NCI-H1105 treated with DMSO at 0.1 percent for 48 hours (cell line): ENCODE measurements at regions not wholly inside any gene's neighbourhood (a gene's known extent, or its start where the extent isn't known, plus 50 kb on each side); places are given as distances from the start of the nearest gene placed in this dataset.
A peak's percentile ranks its signal among the peaks of the same experiment; 100 is the strongest.

ENCODE experiments used
- DNase-seq: peaks from one replicate; lab custom pipeline; 2025; lab: John Stamatoyannopoulos, UW

DNA sequence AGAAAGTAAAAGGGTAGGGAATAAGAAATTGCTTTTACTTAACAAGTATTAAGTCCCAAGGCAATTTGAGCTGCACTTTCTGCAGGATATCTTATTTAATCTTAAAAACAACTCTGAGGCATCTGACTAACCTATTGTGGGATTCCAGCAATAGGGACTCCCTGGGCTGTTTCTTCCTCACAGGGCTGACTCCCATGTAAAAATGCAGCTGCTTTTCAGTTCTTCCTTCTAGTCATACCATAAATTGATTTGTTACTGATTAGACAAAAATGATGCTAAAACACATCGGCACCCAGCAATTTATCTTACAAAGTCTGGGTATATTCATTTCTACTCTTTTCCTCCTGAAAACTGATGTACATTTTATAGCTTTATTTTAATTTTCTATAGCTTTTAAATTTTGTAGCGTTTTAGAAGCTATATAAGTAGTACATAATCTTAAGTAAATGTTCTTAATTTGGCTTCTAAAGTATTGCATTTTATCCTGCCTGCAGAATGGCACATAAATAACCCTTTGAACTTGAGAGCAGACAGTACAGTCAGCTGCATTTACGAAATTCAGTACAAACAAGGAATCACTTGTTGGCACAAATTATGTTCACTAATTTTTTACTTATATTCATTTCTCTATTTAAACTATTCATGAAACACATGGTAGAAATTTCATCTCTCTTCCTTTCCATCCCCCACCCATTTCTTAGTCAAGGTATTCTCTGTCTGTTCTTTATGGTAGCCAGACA is 102.4 kb upstream of the FRY start:
- no peak for DNase-seq

- no peak for DNase-seq
Measured at GRCh38 chr13:31930490-31930889, 101.1 kb upstream of the FRY start.

DNA sequence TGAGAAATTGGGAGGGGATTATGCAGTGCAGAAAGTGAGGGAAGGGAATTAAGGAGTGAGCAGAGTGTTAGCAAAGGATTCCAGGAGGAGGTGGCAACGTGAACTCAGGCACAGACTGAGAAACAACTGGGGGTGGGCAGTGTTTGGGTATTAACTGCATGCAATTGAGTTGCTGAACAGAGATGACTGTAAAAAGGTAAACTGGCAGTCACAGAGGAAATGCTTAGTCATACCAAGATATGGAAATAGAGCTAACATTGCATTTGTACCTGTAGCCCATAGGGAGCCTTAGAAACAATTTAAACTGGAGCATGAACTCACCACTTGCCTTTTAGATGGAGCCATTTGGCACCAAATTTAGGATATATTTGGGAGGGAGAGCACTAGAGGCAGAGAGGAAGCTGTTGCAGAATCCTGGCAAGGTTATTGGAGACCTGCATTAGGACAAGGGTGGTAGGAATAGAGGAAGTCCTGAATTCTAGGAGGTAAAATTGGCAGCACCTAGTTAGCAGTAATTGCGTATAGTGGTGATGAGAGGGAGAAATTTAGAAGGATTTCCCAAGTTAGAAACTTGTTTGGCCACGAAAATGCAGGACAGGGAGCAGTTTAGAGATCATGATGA is 100.6 kb upstream of the FRY start:
- no peak for DNase-seq

DNA sequence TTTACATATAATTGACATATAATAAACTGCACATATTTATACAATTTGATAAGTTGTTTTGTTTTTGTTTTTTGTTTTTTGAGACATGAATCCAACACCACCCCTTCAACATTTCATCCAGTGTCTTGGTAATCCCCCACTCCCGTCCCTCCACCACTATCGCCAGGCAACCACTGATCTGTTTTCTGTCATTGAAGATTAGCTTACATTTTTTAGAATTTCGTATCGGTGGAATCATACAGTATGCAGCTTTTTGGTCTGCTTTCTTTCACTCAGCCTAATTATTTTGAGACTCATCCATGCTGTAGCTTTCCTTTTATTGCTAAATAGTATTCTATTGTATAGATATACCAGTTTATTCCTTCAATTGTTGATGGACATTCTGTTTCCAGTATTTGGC is 94.1 kb upstream of the FRY start:
- no peak for DNase-seq

- no peak for DNase-seq
Measured at GRCh38 chr13:31940076-31940475, 91.5 kb upstream of the FRY start.

DNA sequence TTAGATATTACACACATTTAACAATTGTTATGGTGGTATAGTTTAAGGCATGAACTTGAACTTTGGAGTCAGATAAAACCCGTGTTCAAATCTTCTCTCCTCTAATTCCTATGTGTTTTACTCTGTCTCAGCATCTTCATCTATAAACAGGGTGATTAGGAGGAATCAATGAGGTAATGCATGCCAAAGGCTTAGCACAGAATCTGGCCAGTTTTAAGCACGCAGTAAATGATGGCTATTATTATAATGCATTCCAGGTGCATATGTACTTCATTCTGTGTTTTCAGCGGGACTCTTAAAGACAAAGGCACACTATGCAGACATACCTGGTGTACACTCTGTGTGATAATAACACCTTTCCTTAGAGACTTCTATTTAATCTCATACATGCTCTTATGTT is 88.0 kb upstream of the FRY start:
- no peak for DNase-seq

DNA sequence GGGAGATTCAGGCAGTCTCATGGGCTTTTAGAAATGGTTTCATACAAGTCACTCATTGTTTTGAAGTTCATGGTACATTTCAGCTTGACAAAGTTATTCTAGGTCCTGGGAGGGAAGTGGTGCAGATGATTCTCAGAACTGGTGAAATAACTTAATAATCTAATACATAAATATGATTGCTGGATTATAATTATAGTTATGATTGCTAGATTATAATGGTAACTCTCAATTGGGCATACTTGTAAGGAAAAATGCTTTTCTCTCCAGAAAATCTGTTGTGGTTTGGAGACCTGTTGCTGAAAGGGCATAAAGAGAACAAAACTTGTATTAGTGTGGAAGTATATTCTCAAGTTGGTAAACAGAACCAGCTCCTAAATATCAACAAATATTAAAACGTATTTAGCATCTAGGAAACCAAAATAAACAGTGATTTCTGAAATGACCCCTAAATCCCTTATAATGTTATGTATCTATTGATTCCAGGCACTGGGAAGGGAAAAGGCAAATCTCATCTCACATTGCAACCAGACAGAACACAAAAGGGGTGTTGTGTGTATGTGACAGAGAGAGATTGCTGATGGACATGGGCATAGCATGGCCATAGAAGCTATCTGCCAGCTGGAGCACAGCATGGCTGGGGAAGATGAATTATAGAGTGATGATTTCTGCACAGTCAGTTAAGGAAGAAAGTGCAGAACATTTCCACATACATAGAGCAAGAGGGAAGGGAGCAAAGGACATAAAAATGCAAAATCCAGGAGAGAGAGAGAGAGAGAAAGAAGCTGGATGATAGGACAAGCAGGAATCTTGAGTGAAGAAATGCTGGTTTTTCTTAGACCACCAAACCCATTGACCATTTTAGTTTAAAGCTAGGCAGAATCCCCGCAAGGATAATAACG is 87.1 kb upstream of the FRY start:
- no peak for DNase-seq

GRCh38 chr13:31945202-31945961 is 86.2 kb upstream of the FRY start:
- peak; percentile 89 for DNase-seq

DNA sequence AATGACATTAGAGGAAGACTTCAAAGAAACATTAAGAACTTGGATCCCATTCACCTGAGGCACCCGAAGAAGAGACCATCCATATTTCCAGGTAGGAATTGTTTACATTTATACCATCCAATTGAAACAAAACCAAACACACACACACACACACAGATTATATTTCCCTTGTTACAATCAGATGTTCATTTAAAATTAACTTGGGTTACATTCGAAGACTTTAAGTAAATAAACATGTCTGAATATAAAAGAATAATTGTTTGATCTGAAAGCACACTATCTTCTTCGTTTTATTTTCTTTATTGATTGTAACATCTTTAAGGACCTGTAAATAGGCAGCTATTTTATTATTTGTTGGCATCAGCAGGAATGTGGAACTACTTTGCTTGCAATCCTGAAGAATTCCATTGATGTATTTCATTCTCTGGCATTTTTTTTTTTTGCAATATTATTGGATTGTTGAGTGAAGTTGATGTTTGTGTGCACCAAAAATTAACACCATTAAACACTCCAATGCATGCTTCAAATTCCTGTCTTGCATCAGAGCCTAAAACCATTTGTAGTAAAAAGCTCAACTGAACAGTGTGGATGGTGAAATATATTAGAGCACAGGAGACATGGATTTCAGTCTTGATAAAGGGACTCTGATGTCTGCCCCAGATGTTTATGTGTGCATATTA is 85.3 kb upstream of the FRY start:
- DNase-seq, result peak; percentile 34

GRCh38 chr13:31947105-31947504 is 84.5 kb upstream of the FRY start:
- DNase-seq, result no peak

DNA sequence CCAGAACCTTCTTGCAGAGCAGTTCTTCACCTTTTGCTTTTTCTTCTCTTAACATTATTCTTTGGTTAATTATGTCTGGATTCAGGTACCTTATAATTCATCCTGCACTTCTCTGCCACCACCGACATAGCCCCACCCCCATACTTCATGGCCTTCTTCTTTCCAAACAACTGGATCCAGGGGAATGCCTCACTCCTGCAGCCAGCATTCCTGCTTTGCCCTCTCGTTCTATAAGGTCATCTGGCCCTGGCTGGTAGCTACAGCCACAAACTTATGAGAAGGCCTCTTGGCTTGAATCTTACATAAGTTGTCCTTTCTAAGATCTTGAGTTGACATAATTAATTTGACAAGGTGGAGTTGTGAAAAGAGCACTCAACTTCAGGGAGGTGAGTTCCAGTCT is 84.1 kb upstream of the FRY start:
- no peak for DNase-seq

- no peak for DNase-seq
Measured at GRCh38 chr13:31949486-31949885, 82.1 kb upstream of the FRY start.

DNA sequence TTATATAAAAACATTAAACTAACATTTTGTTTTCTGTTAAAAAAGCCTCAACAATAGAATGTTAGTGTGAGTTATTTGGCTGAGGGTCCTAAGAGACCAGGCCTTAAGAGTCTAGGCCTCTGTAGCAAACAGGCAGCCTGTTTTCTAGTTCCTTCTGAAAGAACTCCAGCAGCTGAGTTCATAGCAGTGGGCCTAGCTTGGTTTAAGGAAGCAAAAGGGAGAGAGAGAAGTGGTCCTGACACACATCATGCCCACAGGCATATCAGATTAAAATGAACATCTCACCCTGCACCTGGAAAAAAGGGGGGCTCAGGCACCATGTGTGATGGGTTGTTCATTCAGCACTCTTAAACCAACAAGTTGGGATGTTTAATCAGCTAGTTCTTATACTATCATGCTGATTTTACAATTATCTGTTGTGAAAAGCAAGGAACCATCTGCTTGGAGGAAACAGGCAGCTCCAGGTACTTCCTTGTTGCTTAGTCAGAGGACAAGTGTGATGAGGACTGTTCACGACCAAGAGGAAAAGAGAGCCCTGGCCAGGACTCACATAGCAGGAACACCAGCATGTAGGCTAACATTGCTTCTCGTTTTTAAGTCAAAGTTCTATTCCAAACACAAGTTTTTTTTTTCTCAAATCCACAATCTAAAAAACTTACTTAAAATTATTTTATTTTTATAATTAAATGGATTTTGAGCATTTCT is 81.3 kb upstream of the FRY start:
- no peak for DNase-seq

- DNase-seq, result no peak
Measured at GRCh38 chr13:31951215-31951678, 80.3 kb upstream of the FRY start.

- no peak for DNase-seq
Measured at GRCh38 chr13:31952641-31953380, 78.8 kb upstream of the FRY start.

GRCh38 chr13:31955101-31955500 is 76.5 kb upstream of the FRY start:
- no peak for DNase-seq

GRCh38 chr13:31955741-31956140 is 75.8 kb upstream of the FRY start:
- DNase-seq, result no peak

GRCh38 chr13:31956980-31957644 is 74.5 kb upstream of the FRY start:
- no peak for DNase-seq

- no peak for DNase-seq
Measured at GRCh38 chr13:31957772-31958171, 73.8 kb upstream of the FRY start.
